AG09309 (cell line): ENCODE measurements at regions not wholly inside any gene's neighbourhood (a gene's known extent, or its start where the extent isn't known, plus 50 kb on each side); places are given as distances from the start of the nearest gene placed in this dataset.
"Not testable (repeated sequence)": the region's sequence is repeated elsewhere in the genome, so short reads cannot be mapped to it uniquely, and the experiment has no call there.

Experiments
- DNase-seq: peaks from one replicate; pipeline ENCODE4 v3.0.0-alpha.2; 2010; ENCODE audit warnings: low read depth
- H3K4me3 ChIP-seq: 2 replicates; pipeline ENCODE4 v1.5.1; 2011; ENCODE audit warnings: mild to moderate bottlenecking, low read depth, low read length, moderate library complexity; ENCODE audit not compliant: control insufficient read depth
- CTCF ChIP-seq: IDR thresholded peaks from 2 replicates; pipeline ENCODE4 v1.5.1; 2011; ENCODE audit warnings: mild to moderate bottlenecking, low read depth, low read length, inconsistent platforms; ENCODE audit not compliant: insufficient read depth, control insufficient read depth; ENCODE audit errors: missing control alignments

- no peak for DNase-seq
- H3K4me3 ChIP-seq = no peak overlapping the region
- TF ChIP-seq CTCF = no peak
Measured at GRCh38 chr1:47533793-47534328, 96.0 kb downstream of the FOXD2 start.

- no peak for DNase-seq
- no peak for TF ChIP-seq CTCF
- H3K4me3 ChIP-seq = no peak overlapping the region
Measured at GRCh38 chr1:47534436-47534835, 96.6 kb downstream of the FOXD2 start.

- H3K4me3 ChIP-seq = no peak overlapping the region
Measured at GRCh38 chr1:47536646-47537118, 98.8 kb downstream of the FOXD2 start.

GRCh38 chr1:47537268-47537667 lies 99.4 kb downstream of the FOXD2 start:
- no peak for DNase-seq
- TF ChIP-seq CTCF = no peak
- no peak overlapping the region for H3K4me3 ChIP-seq

More at GRCh38 chr1:47536646-47537118, 98.8 kb downstream of the FOXD2 start:
- no peak for TF ChIP-seq CTCF
- no peak for DNase-seq

GRCh38 chr1:47537966-47538365 lies 100.1 kb downstream of the FOXD2 start:
- TF ChIP-seq CTCF = no peak
- no peak overlapping the region for H3K4me3 ChIP-seq
- no peak for DNase-seq

- DNase-seq, H3K4me3 ChIP-seq: not testable (repeated sequence)
Measured at GRCh38 chr1:47538530-47538929, 100.7 kb downstream of the FOXD2 start.

GRCh38 chr1:47541705-47542104 lies 103.9 kb downstream of the FOXD2 start:
- DNase-seq, H3K4me3 ChIP-seq: not testable (repeated sequence)

GRCh38 chr1:47543089-47543488 lies 105.2 kb downstream of the FOXD2 start:
- not testable (repeated sequence) for DNase-seq, H3K4me3 ChIP-seq
